ENCODE measurements at regions not wholly inside any gene's neighbourhood (a gene's known extent, or its start where the extent isn't known, plus 50 kb on each side); places are given as distances from the start of the nearest gene placed in this dataset.

DNA sequence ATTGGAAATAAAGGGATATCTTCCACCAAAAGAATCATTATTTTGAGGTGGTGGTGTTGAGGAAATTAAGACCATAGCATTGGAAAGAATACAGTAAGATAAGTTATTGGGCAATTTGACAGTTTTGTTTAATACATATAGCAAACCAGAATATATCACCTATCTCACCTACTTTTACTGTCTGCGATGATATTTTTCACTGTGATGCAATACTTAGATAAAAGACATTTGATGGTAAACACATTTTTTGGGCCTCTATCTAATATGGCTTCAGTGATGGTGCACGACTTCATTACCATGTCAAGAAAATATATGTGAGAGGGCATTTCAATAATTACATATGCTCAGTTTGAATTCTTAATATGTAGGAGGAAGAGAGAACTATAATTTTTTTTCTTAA is 93.7 kb upstream of the MAGI2 start:
- TF ChIP-seq YY1 (IDR thresholded peaks at IDR 0.05; ENCODE audit: low read depth) (no peak), TEAD4 (IDR thresholded peaks at IDR 0.05) (no peak), FOXM1 (IDR thresholded peaks at IDR 0.05; ENCODE audit: borderline replicate concordance, low read depth) (no peak), CREB1 (IDR thresholded peaks at IDR 0.05; ENCODE audit: low read depth) (no peak), EGR1 (IDR thresholded peaks at IDR 0.05) (no peak), EP300 (IDR thresholded peaks at IDR 0.05; ENCODE audit: borderline replicate concordance) (no peak), TAF1 (IDR thresholded peaks at IDR 0.05; ENCODE audit: low read depth) (no peak), RAD21 (IDR thresholded peaks at IDR 0.05; ENCODE audit: low read depth) (no peak)
- TF ChIP-seq, protein P1, sequence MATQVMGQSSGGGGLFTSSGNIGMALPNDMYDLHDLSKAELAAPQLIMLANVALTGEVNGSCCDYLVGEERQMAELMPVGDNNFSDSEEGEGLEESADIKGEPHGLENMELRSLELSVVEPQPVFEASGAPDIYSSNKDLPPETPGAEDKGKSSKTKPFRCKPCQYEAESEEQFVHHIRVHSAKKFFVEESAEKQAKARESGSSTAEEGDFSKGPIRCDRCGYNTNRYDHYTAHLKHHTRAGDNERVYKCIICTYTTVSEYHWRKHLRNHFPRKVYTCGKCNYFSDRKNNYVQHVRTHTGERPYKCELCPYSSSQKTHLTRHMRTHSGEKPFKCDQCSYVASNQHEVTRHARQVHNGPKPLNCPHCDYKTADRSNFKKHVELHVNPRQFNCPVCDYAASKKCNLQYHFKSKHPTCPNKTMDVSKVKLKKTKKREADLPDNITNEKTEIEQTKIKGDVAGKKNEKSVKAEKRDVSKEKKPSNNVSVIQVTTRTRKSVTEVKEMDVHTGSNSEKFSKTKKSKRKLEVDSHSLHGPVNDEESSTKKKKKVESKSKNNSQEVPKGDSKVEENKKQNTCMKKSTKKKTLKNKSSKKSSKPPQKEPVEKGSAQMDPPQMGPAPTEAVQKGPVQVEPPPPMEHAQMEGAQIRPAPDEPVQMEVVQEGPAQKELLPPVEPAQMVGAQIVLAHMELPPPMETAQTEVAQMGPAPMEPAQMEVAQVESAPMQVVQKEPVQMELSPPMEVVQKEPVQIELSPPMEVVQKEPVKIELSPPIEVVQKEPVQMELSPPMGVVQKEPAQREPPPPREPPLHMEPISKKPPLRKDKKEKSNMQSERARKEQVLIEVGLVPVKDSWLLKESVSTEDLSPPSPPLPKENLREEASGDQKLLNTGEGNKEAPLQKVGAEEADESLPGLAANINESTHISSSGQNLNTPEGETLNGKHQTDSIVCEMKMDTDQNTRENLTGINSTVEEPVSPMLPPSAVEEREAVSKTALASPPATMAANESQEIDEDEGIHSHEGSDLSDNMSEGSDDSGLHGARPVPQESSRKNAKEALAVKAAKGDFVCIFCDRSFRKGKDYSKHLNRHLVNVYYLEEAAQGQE (IDR thresholded peaks at IDR 0.05; ENCODE audit: low read depth), result no peak
- TF ChIP-seq, protein P2, sequence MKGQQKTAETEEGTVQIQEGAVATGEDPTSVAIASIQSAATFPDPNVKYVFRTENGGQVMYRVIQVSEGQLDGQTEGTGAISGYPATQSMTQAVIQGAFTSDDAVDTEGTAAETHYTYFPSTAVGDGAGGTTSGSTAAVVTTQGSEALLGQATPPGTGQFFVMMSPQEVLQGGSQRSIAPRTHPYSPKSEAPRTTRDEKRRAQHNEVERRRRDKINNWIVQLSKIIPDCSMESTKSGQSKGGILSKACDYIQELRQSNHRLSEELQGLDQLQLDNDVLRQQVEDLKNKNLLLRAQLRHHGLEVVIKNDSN (IDR thresholded peaks at IDR 0.05), result no peak

Measured in Ishikawa (cell line).